Lower leg skin (tissue), 4 donors: ENCODE measurements at regions not wholly inside any gene's neighbourhood (a gene's known extent, or its start where the extent isn't known, plus 50 kb on each side); places are given as distances from the start of the nearest gene placed in this dataset.

Experiments used
- DNase-seq, 2 donors: peaks; one replicate each; pipeline ENCODE4 v3.0.0-alpha.2; 2019; ENCODE audit warnings: low spot score in 2 of 2
- H3K4me3 ChIP-seq: fragments of 200-600 bp; sonication (generic); 2 replicates; pipeline ENCODE4 v1.5.1; 2017; ENCODE audit warnings: mild to moderate bottlenecking, low read depth; ENCODE audit not compliant: poor library complexity, severe bottlenecking
- CTCF ChIP-seq, 3 donors: fragments of 450-650 bp; IDR thresholded peaks; one replicate each; pipeline ENCODE4 v1.5.1; 2016; ENCODE audit warnings: antibody characterized with exemption in 3 of 3, mild to moderate bottlenecking in 3 of 3, moderate library complexity in 2 of 3
- POLR2A ChIP-seq, 2 donors: fragments of 450-650 bp; IDR thresholded peaks; one replicate each; pipeline ENCODE4 v1.6.1; 2016 to 2017; ENCODE audit warnings: antibody characterized with exemption in 2 of 2, mild to moderate bottlenecking in 1 of 2, moderate library complexity in 1 of 2
- WGBS, 2 donors: methylation state at CpG; one replicate each; pipeline ENCODE4 v1.1.5; 2018; 5-methylcytosine and 5-hydroxymethylcytosine counted together
- intact Hi-C: fragments of 100-400 bp; cut with DNase I; formaldehyde crosslinking; loops from one replicate; pipeline ENCODE4 v1.15.0; 2023; ENCODE audit warnings: low total_unique reads

- no peak overlapping the region for H3K4me3 ChIP-seq
- intact Hi-C loops: no loop called here
- no peak for DNase-seq
- 56 to 76% methylated on average over 2 of the region's 2 CpGs for WGBS, 2 donors
- TF ChIP-seq POLR2A (IDR thresholded peaks at IDR 0.05) (no peak), CTCF (IDR thresholded peaks at IDR 0.05) (no peak)
Measured at GRCh38 chr1:232529747-232530146, 100.2 kb downstream of the SIPA1L2 start.

- TF ChIP-seq CTCF (IDR thresholded peaks at IDR 0.05) (no peak), POLR2A (IDR thresholded peaks at IDR 0.05) (no peak)
- 81 to 83% methylated on average over 2 of the region's 2 CpGs for WGBS, 2 donors
- intact Hi-C loops: no loop called here
- no peak for DNase-seq
- H3K4me3 ChIP-seq: no peak overlapping the region
Measured at GRCh38 chr1:232528472-232529089, 101.4 kb downstream of the SIPA1L2 start.

GRCh38 chr1:232524056-232524455 is 105.9 kb downstream of the SIPA1L2 start:
- DNase-seq: no peak
- intact Hi-C loops: no loop called here
- H3K4me3 ChIP-seq: no peak overlapping the region
- TF ChIP-seq CTCF (IDR thresholded peaks at IDR 0.05) (no peak), POLR2A (IDR thresholded peaks at IDR 0.05) (no peak)
- WGBS, 2 donors: 71 to 84% methylated on average over 2 of the region's 2 CpGs

- no peak overlapping the region for H3K4me3 ChIP-seq
- no peak for TF ChIP-seq POLR2A (IDR thresholded peaks at IDR 0.05)
- no peak for TF ChIP-seq CTCF (IDR thresholded peaks at IDR 0.05)
- WGBS, 2 donors: 97 to 100% methylated on average over 1 of the region's 1 CpG
- intact Hi-C loops: no loop called here
- no peak for DNase-seq
Measured at GRCh38 chr1:232522189-232522588, 107.7 kb downstream of the SIPA1L2 start.

GRCh38 chr1:232521660-232522059 is 108.3 kb downstream of the SIPA1L2 start:
- intact Hi-C loops: no loop called here
- no peak for TF ChIP-seq CTCF (IDR thresholded peaks at IDR 0.05)
- no peak for TF ChIP-seq POLR2A (IDR thresholded peaks at IDR 0.05)
- no peak for DNase-seq
- 81 to 85% methylated on average over 1 of the region's 1 CpG for WGBS, 2 donors
- H3K4me3 ChIP-seq: no peak overlapping the region

- intact Hi-C loops: no loop called here
- WGBS, 2 donors: 93 to 94% methylated on average over 11 of the region's 11 CpGs
- TF ChIP-seq CTCF (IDR thresholded peaks at IDR 0.05) (no peak), POLR2A (IDR thresholded peaks at IDR 0.05) (no peak)
- no peak for DNase-seq
- H3K4me3 ChIP-seq: no peak overlapping the region
Measured at GRCh38 chr1:232519186-232519585, 110.7 kb downstream of the SIPA1L2 start.
